ENCODE measurements at regions not wholly inside any gene's neighbourhood (a gene's known extent, or its start where the extent isn't known, plus 50 kb on each side); places are given as distances from the start of the nearest gene placed in this dataset.

DNA sequence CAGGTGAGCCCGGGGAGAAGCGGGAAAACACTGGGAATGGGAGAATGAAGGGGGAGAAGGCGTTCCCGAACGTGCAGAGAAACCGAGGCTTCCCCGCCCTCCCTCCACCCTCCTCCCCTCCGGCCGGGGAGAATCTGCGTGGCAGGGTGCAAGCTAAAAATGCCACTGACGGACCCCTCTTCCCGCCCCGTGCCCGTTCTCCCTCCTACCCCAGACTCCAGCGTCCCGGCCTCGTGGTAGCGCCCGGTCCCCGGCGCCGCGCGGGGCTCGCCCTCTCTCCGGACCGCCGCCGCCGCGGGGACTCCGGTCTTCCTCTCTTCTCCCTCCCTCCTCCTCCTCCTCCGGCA is 81.6 kb upstream of the AK4 start:
- in situ Hi-C loops (cut with MboI; ENCODE audit: low sequenced_read_pairs, unreplicated experiment) = loop anchor here (25.0 kb wide), 1 partner anchor 621 kb away; no protein-coding TSS in a partner anchor
- DNase-seq (ENCODE audit: low spot score) = no peak
- no peak for TF ChIP-seq CTCF (IDR thresholded peaks at IDR 0.05; ENCODE audit: borderline replicate concordance, control extremely low read depth, extremely low read depth, insufficient read depth, missing control alignments)

- no peak for TF ChIP-seq CTCF (IDR thresholded peaks at IDR 0.05; ENCODE audit: borderline replicate concordance, control extremely low read depth, extremely low read depth, insufficient read depth, missing control alignments)
- in situ Hi-C loops (cut with MboI; ENCODE audit: low sequenced_read_pairs, unreplicated experiment) = loop anchor here (25.0 kb wide), 1 partner anchor 620 kb away; no protein-coding TSS in a partner anchor
- DNase-seq (ENCODE audit: low spot score) = peak; percentile 76
Measured at GRCh38 chr1:65066766-65067490, 81.1 kb upstream of the AK4 start.

DNA sequence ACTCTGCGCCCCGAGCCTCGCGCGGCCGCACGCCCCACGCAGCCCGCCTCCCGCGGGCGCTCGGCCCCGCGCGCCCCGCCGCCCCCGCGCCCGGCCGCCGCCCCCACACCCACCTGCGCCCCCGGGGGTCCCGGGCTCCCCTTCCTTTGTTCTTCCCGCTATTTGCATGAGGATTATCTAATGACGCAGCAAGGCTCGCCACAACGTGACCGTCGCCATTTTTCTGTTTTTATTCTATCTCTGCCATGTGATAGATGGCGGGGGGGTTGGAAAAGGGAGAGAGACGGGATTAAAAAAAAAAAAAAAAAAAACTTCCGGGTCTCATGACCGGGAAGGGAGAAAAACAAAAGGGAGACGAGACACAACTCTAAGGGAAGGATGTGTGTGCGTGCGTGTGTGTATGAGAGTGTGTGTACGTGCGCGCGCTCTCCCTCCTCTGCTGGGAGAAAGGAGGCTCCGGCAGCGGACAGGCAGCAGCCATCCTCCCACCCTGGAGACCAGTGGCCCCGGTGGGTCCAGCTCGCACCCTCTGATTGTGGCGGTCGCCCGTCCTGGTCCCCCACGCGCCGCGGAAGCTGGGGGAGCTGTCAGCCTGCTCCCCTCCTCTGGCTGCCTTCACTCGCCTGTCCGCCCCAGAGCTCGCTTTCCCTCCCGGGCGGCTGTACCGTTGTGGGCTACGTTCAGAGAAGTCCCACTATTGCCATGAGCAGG is 80.4 kb upstream of the AK4 start:
- DNase-seq (ENCODE audit: low spot score) = peak; percentile 61
- in situ Hi-C loops (cut with MboI; ENCODE audit: low sequenced_read_pairs, unreplicated experiment) = loop anchor here (25.0 kb wide), 1 partner anchor 620 kb away; no protein-coding TSS in a partner anchor
- TF ChIP-seq CTCF (IDR thresholded peaks at IDR 0.05; ENCODE audit: borderline replicate concordance, control extremely low read depth, extremely low read depth, insufficient read depth, missing control alignments) = no peak

DNA sequence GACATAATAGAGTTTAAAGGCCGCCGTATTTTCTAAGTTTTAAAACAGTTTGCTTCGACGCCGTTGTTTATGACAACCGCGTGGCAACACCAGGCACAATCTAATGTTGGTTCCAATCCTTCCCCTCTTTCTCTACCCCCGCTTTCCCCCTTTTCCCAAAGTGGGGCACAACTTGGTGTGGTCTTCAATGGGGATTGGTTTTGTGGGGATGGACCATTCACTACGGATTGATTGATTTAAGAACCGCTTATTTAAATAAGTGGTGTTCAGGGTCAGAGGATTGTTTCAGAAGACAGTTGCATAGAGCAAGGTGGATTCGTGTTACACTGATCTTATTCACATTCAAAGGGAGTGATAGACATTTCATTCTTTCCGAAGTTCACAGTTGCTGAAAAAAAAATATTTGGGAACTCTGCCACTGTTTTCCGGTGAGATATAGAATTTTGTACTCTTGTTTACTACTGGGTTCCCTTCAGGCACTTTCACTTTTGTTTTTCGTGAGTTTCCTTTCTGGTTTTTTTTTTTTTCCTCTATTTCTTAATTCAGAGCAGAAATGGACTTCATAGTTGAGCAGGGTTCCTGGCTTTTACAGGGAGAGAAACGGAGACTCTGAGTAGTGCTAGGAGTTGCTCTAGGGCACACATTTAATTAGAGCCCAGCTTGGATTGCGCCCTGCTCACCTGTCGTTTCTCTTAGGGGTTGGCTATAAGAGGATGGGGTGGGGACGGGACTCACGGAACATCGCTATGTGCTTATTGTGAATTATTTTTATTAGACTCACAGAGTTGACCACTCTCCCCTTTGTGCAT is 79.6 kb upstream of the AK4 start:
- in situ Hi-C loops (cut with MboI; ENCODE audit: low sequenced_read_pairs, unreplicated experiment) = loop anchor here (25.0 kb wide), 1 partner anchor 619 kb away; no protein-coding TSS in a partner anchor
- TF ChIP-seq CTCF (IDR thresholded peaks at IDR 0.05; ENCODE audit: borderline replicate concordance, control extremely low read depth, extremely low read depth, insufficient read depth, missing control alignments) = no peak
- peak; percentile 34 for DNase-seq (ENCODE audit: low spot score)

DNA sequence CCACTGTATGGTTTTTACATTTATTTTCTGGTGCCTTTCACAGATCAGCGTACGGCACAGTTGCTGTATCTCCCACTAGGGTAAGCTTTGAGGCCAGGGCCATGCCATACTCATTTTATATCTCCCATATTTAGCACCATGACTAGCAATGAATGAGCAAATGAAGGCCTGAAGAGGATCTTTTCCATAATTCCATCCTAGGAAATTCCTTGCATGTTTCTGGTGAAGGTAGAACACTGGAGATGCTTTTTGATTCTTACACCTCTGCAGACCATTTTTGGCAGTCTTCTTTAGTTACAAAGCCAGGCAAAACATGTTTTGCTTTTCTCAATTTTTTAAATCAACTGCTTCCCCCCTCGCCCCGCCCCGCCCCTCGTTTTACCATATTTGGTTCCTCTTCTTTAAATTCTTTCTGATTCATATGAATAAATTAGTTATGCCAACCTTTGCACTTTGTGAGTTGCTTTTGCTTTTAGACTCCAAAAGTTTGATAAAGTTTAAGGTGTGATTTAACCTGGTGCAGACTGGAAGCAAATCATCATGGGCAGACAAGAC is 78.9 kb upstream of the AK4 start:
- TF ChIP-seq CTCF (IDR thresholded peaks at IDR 0.05; ENCODE audit: borderline replicate concordance, control extremely low read depth, extremely low read depth, insufficient read depth, missing control alignments) = no peak
- DNase-seq (ENCODE audit: low spot score) = no peak
- in situ Hi-C loops (cut with MboI; ENCODE audit: low sequenced_read_pairs, unreplicated experiment) = loop anchor here (25.0 kb wide), 1 partner anchor 618 kb away; no protein-coding TSS in a partner anchor

DNA sequence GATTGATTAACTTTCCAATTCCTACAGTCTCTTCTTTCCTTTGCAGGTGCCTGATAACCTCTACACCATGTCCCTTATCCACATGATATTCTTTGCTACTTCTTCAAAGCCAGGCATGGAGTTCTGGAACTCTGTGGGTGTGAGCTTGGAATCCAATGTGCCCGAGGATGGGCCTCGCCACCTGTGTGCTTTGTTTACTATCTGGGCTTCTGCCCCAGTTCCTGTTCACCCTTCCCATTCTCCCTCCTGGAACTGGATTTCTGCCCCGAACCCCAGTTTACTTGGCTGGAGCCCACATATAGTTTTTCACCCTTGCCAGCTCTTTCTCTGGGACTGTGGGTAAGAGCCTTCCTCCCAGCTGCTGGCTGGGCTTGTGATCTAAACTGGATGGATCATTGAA is 75.2 kb upstream of the AK4 start:
- in situ Hi-C loops (cut with MboI; ENCODE audit: low sequenced_read_pairs, unreplicated experiment) = loop anchor here (10.0 to 25.0 kb wide), 2 partner anchors 132 to 614 kb away; no protein-coding TSS in a partner anchor
- no peak for DNase-seq (ENCODE audit: low spot score)
- TF ChIP-seq CTCF (IDR thresholded peaks at IDR 0.05; ENCODE audit: borderline replicate concordance, control extremely low read depth, extremely low read depth, insufficient read depth, missing control alignments) = no peak

All from GM13976 (cell line).